ENCODE measurements at regions not wholly inside any gene's neighbourhood (a gene's known extent, or its start where the extent isn't known, plus 50 kb on each side); places are given as distances from the start of the nearest gene placed in this dataset.

DNA sequence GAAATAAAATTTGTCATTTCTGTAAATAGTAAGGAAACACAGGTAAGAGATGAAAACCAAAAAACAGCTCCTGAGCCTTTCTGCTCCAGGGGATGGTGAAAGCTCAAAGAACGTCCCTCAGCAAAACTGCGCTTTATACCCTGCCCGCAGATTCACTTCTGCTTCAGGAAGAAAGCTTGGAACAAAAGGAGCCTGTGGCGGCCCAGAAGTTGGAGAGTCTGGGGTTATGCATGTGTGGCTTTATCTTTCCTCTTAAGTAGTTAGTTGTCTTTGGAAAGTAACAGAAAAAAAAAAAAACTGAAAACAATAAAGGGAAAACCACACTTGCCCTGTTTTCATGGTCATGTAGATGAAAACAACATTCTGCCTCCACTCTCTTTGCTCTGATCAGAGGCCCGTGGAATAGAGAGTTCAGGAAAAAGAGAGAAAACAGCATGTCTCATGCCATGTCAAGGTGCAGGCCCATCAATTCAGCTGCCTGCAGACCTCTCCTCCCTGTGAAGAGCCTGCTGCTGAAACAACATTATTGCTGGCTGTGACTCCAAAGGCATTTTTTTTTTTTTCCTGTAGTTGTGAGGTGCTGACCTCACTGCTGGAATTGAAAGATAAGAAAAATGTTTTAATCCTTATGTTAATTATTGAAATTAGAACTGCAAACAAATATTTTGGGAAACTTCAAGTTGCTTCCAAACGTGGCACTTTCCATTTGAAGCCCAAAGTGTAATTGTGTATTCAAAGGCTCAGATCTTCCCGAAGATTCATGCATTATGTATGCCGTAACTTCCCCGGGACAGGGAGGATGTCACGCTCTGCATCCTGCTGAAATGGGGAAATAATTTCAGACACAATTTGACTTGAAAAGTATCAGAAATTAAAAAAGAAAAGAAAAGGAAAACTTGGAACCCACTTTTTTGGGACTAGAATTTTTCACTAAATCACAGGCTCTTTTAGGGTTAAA lies 108.4 kb upstream of the ZNF385D start:
- H3K27ac Mint-ChIP-seq (ENCODE audit: low read depth, unreplicated experiment) = no peak overlapping the region
- no TSS peak for BruUV-seq (replicated peaks)
- no peaks in the 10 kb centered on the region for H3K9me3 Mint-ChIP-seq (ENCODE audit: unreplicated experiment)
- no peak overlapping the region for H3K4me3 Mint-ChIP-seq (ENCODE audit: unreplicated experiment)
- no peak for DNase-seq (ENCODE audit: unreplicated experiment)
- H3K4me1 Mint-ChIP-seq (ENCODE audit: insufficient read depth, unreplicated experiment) = no peaks in the 10 kb centered on the region
- CTCF ChIA-PET = interaction anchor here (0.6 kb wide), 5 partner anchors 10 to 374 kb away, joined by 3 to 4 read pairs (median 3); no protein-coding TSS in a partner anchor
- intact Hi-C loops (cut with micrococcal nuclease) = no loop called here
- TF ChIP-seq, protein P1, sequence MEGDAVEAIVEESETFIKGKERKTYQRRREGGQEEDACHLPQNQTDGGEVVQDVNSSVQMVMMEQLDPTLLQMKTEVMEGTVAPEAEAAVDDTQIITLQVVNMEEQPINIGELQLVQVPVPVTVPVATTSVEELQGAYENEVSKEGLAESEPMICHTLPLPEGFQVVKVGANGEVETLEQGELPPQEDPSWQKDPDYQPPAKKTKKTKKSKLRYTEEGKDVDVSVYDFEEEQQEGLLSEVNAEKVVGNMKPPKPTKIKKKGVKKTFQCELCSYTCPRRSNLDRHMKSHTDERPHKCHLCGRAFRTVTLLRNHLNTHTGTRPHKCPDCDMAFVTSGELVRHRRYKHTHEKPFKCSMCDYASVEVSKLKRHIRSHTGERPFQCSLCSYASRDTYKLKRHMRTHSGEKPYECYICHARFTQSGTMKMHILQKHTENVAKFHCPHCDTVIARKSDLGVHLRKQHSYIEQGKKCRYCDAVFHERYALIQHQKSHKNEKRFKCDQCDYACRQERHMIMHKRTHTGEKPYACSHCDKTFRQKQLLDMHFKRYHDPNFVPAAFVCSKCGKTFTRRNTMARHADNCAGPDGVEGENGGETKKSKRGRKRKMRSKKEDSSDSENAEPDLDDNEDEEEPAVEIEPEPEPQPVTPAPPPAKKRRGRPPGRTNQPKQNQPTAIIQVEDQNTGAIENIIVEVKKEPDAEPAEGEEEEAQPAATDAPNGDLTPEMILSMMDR (IDR thresholded peaks at IDR 0.05; ENCODE audit: unreplicated experiment) = no peak
- no peaks in the 10 kb centered on the region for H3K36me3 Mint-ChIP-seq (ENCODE audit: insufficient read depth, unreplicated experiment)
- POLR2A ChIA-PET = no interaction called here
- no peaks in the 10 kb centered on the region for H3K27me3 Mint-ChIP-seq (ENCODE audit: insufficient read depth, unreplicated experiment)

DNA sequence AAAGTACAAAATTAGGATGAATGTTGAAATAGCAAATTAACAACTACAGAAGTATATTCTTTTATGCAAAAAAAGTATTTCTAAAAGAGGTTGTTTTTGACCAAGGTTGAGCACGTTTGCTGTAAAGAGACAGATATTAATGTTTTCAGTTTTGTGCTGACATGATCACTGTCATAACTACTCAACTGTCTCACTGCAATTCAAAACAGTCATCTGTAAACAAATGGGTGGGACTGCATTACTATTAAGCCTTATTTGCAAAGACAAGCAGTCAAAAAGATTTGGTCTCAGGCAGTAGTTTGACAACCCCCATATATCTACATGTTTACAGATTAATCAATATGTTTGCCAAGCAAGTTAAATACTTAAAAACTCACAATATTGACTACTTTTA lies 109.1 kb upstream of the ZNF385D start:
- ChIA-PET POLR2A (no interaction called here), CTCF (interaction anchor here (0.6 kb wide), 1 partner anchor 10 kb away, joined by 3 read pairs; no protein-coding TSS in a partner anchor)
- Mint-ChIP-seq H3K4me1 (ENCODE audit: insufficient read depth, unreplicated experiment) (no peaks in the 10 kb centered on the region), H3K36me3 (ENCODE audit: insufficient read depth, unreplicated experiment) (no peaks in the 10 kb centered on the region), H3K27ac (ENCODE audit: low read depth, unreplicated experiment) (no peak overlapping the region), H3K4me3 (ENCODE audit: unreplicated experiment) (no peak overlapping the region), H3K9me3 (ENCODE audit: unreplicated experiment) (no peaks in the 10 kb centered on the region), H3K27me3 (ENCODE audit: insufficient read depth, unreplicated experiment) (no peaks in the 10 kb centered on the region)
- intact Hi-C loops (cut with micrococcal nuclease) = no loop called here
- BruUV-seq (replicated peaks) = no TSS peak
- TF ChIP-seq, protein P1 (IDR thresholded peaks at IDR 0.05; ENCODE audit: unreplicated experiment) = no peak
- no peak for DNase-seq (ENCODE audit: unreplicated experiment)

DNA sequence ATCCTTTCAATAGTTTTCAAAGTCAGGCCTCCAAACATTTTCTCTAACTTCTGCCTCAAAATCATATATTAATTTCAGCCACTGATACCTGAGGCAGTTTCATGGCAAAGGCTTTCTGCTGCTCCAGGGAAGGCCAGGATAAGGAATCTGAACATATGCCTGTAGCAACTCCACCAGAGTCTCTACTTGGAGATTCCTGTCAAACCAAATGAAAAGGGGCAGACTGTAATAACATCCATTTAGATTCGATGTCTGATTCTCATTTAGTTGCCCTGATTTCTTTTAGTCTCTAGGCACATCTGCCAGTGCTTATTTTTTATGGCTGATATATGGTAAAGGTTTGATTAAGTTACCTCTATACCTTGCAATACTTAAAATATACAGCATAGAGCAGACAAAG lies 109.6 kb upstream of the ZNF385D start:
- H3K27me3 Mint-ChIP-seq (ENCODE audit: insufficient read depth, unreplicated experiment) = no peaks in the 10 kb centered on the region
- DNase-seq (ENCODE audit: unreplicated experiment) = no peak
- no peak overlapping the region for H3K27ac Mint-ChIP-seq (ENCODE audit: low read depth, unreplicated experiment)
- ChIA-PET CTCF (no interaction called here), POLR2A (no interaction called here)
- H3K4me3 Mint-ChIP-seq (ENCODE audit: unreplicated experiment) = no peak overlapping the region
- BruUV-seq (replicated peaks) = no TSS peak
- intact Hi-C loops (cut with micrococcal nuclease) = no loop called here
- no peaks in the 10 kb centered on the region for H3K9me3 Mint-ChIP-seq (ENCODE audit: unreplicated experiment)
- TF ChIP-seq, protein P1 (IDR thresholded peaks at IDR 0.05; ENCODE audit: unreplicated experiment) = no peak
- no peaks in the 10 kb centered on the region for H3K36me3 Mint-ChIP-seq (ENCODE audit: insufficient read depth, unreplicated experiment)
- H3K4me1 Mint-ChIP-seq (ENCODE audit: insufficient read depth, unreplicated experiment) = no peaks in the 10 kb centered on the region

DNA sequence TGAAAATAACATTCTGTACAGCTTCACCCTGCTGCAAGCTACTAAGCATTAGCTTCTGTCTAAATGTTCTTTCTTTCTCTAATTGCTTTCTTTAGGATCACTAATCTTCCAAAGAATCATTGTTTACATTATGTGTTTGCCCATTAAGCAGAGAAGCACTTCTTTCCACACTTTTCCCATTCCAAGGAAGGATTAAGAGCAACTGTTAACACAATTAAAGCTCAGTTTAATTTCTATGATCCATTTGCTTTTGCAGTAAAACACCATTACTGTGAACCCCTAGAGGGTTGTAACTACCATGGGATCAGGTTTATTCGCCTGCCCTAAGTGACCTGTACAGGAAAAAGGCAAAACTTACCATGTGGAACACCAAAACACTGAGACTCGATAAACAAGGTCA lies 125.8 kb upstream of the ZNF385D start:
- no TSS peak for BruUV-seq (replicated peaks)
- Mint-ChIP-seq H3K4me3 (ENCODE audit: unreplicated experiment) (no peak overlapping the region), H3K9me3 (ENCODE audit: unreplicated experiment) (no peaks in the 10 kb centered on the region), H3K4me1 (ENCODE audit: insufficient read depth, unreplicated experiment) (no peaks in the 10 kb centered on the region), H3K27me3 (ENCODE audit: insufficient read depth, unreplicated experiment) (no peaks in the 10 kb centered on the region), H3K36me3 (ENCODE audit: insufficient read depth, unreplicated experiment) (no peaks in the 10 kb centered on the region), H3K27ac (ENCODE audit: low read depth, unreplicated experiment) (no peak overlapping the region)
- intact Hi-C loops (cut with micrococcal nuclease) = no loop called here
- no peak for DNase-seq (ENCODE audit: unreplicated experiment)
- TF ChIP-seq, protein P1 (IDR thresholded peaks at IDR 0.05; ENCODE audit: unreplicated experiment) = no peak
- ChIA-PET CTCF (interaction anchor here (0.7 kb wide), 1 partner anchor 1546 kb away, joined by 3 read pairs; no protein-coding TSS in a partner anchor), POLR2A (no interaction called here)

Measured in MCF 10A (cell line).